Neural progenitor cell (in vitro differentiated cells): ENCODE measurements at regions not wholly inside any gene's neighbourhood (a gene's known extent, or its start where the extent isn't known, plus 50 kb on each side); places are given as distances from the start of the nearest gene placed in this dataset.

ENCODE experiments used
- CTCF ChIP-seq: fragments of 200-600 bp; sonication (generic); IDR thresholded peaks from 2 replicates; pipeline ENCODE4 v1.5.1; 2017; ENCODE audit warnings: antibody characterized with exemption, mild to moderate bottlenecking
- EZH2 ChIP-seq: fragments of 200-600 bp; sonication (generic); IDR thresholded peaks from 2 replicates; pipeline ENCODE4 v1.6.1; 2017; ENCODE audit warnings: antibody characterized with exemption, mild to moderate bottlenecking, moderate library complexity
- EZH2phosphoT487 ChIP-seq: fragments of 200-600 bp; sonication (generic); IDR thresholded peaks from 2 replicates; pipeline ENCODE4 v1.6.1; 2017; ENCODE audit warnings: antibody characterized with exemption

GRCh38 chr10:61301575-61301974 is 151.6 kb downstream of the TMEM26 start:
- TF ChIP-seq CTCF = no peak
- TF ChIP-seq EZH2 = no peak
- TF ChIP-seq EZH2phosphoT487 = no peak
